Left lung (tissue), 4 donors: ENCODE measurements at regions not wholly inside any gene's neighbourhood (a gene's known extent, or its start where the extent isn't known, plus 50 kb on each side); places are given as distances from the start of the nearest gene placed in this dataset.
A peak's percentile ranks its signal among the peaks of the same experiment; 100 is the strongest.

Experiments used
- ATAC-seq: fragments of 200-7000 bp; cut with Tn5 transposase; one replicate; pipeline ENCODE4 v1.9.1; 2020; ENCODE audit warnings: moderate library complexity
- DNase-seq, 4 donors: peaks; one replicate each; pipeline ENCODE4 v3.0.0-alpha.2; 2013 to 2020
- H3K27ac ChIP-seq, 2 donors: fragments of 200-600 bp; sonication (generic) in 1 of 2; one replicate each; pipeline versions ENCODE4 v1.5.0 to v1.8.0; 2020 to 2021
- H3K27me3 ChIP-seq, 2 donors: fragments of 200-600 bp; sonication (generic) in 1 of 2; one replicate each; pipeline versions ENCODE4 v1.5.0 to v1.8.0; 2020 to 2021
- H3K36me3 ChIP-seq, 2 donors: fragments of 200-600 bp; sonication (generic) in 1 of 2; one replicate each; pipeline versions ENCODE4 v1.5.0 to v1.8.0; 2020 to 2021
- H3K4me1 ChIP-seq, 2 donors: fragments of 200-600 bp; one replicate each; pipeline ENCODE4 v1.8.0; 2021
- H3K4me3 ChIP-seq, 2 donors: fragments of 200-600 bp; sonication (generic) in 1 of 2; one replicate each; pipeline versions ENCODE4 v1.5.0 to v1.8.0; 2020 to 2021; ENCODE audit warnings: mild to moderate bottlenecking in 1 of 2
- H3K9me3 ChIP-seq, 2 donors: fragments of 200-600 bp; sonication (generic) in 1 of 2; one replicate each; pipeline versions ENCODE4 v1.5.0 to v1.8.0; 2020 to 2021
- intact Hi-C, 2 donors: fragments of 100-400 bp; cut with DNase I; formaldehyde crosslinking; loops; one replicate each; pipeline versions ENCODE4 v1.11.2 to v1.14.2; 2022
- TF ChIP-seq, protein P1 (sequence below), 2 donors: fragments of 200-600 bp; sonication (generic) in 1 of 2; IDR thresholded peaks; one replicate each; pipeline versions ENCODE4 v1.5.0 to v1.8.0; 2021; ENCODE audit warnings: antibody characterized with exemption in 2 of 2
- donor health status: DM: no; HTN: yes; CAD: no.
- donor health status: DM: no; HTN: no; CAD: no.

- no peaks in the 10 kb centered on the region for H3K4me1 ChIP-seq
- H3K4me3 ChIP-seq, result no peak overlapping the region
- no peaks in the 10 kb centered on the region for H3K27me3 ChIP-seq
- ATAC-seq (peak; percentile 27), DNase-seq (no peak)
- intact Hi-C loops, result no loop called here
- TF ChIP-seq, protein P1, sequence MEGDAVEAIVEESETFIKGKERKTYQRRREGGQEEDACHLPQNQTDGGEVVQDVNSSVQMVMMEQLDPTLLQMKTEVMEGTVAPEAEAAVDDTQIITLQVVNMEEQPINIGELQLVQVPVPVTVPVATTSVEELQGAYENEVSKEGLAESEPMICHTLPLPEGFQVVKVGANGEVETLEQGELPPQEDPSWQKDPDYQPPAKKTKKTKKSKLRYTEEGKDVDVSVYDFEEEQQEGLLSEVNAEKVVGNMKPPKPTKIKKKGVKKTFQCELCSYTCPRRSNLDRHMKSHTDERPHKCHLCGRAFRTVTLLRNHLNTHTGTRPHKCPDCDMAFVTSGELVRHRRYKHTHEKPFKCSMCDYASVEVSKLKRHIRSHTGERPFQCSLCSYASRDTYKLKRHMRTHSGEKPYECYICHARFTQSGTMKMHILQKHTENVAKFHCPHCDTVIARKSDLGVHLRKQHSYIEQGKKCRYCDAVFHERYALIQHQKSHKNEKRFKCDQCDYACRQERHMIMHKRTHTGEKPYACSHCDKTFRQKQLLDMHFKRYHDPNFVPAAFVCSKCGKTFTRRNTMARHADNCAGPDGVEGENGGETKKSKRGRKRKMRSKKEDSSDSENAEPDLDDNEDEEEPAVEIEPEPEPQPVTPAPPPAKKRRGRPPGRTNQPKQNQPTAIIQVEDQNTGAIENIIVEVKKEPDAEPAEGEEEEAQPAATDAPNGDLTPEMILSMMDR (IDR thresholded peaks at IDR 0.05), result no peak
- peaks cover 0 to 2% of the 10 kb centered on the region in 2 donors for H3K9me3 ChIP-seq
- no peaks in the 10 kb centered on the region for H3K36me3 ChIP-seq
- no peak overlapping the region for H3K27ac ChIP-seq
These were observed 947.8 kb downstream of the C4orf33 start for GRCh38 chr4:130043732-130044160.

- H3K27ac ChIP-seq, result no peak overlapping the region
- H3K36me3 ChIP-seq, result no peaks in the 10 kb centered on the region
- no peaks in the 10 kb centered on the region for H3K4me1 ChIP-seq
- DNase-seq (no peak), ATAC-seq (no peak)
- no peak overlapping the region for H3K4me3 ChIP-seq
- H3K9me3 ChIP-seq, result no peaks in the 10 kb centered on the region
- intact Hi-C loops, result no loop called here
- TF ChIP-seq, protein P1 (IDR thresholded peaks at IDR 0.05), result no peak
- no peaks in the 10 kb centered on the region for H3K27me3 ChIP-seq
These were observed 949.0 kb downstream of the C4orf33 start for GRCh38 chr4:130044788-130045531.

- Histone ChIP-seq H3K27me3 (no peaks in the 10 kb centered on the region), H3K27ac (no peak overlapping the region), H3K4me1 (no peaks in the 10 kb centered on the region), H3K4me3 (no peak overlapping the region), H3K9me3 (peaks cover 0 to 10% of the 10 kb centered on the region in 2 donors), H3K36me3 (no peaks in the 10 kb centered on the region)
- no peak for DNase-seq
- TF ChIP-seq, protein P1 (IDR thresholded peaks at IDR 0.05), result no peak
- no peak for ATAC-seq
- intact Hi-C loops, result no loop called here
These were observed 957.8 kb downstream of the C4orf33 start for GRCh38 chr4:130053723-130054122.

GRCh38 chr4:130054908-130055307 is 959.0 kb downstream of the C4orf33 start:
- intact Hi-C loops, result no loop called here
- ATAC-seq, result no peak
- TF ChIP-seq, protein P1 (IDR thresholded peaks at IDR 0.05), result no peak
- Histone ChIP-seq H3K4me1 (no peaks in the 10 kb centered on the region), H3K27ac (no peak overlapping the region), H3K4me3 (no peak overlapping the region), H3K9me3 (peaks cover 0 to 10% of the 10 kb centered on the region in 2 donors), H3K27me3 (no peaks in the 10 kb centered on the region), H3K36me3 (no peaks in the 10 kb centered on the region)
- DNase-seq, result no peak

DNA sequence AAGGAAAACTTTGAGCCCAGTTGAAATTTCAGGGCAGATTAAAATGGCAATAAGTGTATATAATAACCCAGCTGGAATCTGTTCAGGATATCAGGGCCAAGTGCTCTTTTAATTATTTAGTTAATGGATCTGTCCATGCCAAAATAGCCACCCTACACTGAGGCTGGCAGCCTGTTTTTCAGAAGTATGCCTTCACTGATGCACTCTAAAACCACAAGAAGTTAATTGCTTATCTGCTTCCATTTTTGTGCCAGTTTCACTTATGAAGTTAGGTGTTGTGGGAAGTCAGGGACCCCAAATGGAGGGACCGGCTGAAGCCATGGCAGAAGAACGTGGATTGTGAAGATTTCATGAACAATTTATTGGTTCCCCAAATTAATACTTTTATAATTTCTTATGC is 960.3 kb downstream of the C4orf33 start:
- H3K36me3 ChIP-seq, result no peaks in the 10 kb centered on the region
- TF ChIP-seq, protein P1 (IDR thresholded peaks at IDR 0.05), result no peak
- no peaks in the 10 kb centered on the region for H3K4me1 ChIP-seq
- intact Hi-C loops, result no loop called here
- no peak overlapping the region for H3K4me3 ChIP-seq
- ATAC-seq, result no peak
- H3K27me3 ChIP-seq, result no peaks in the 10 kb centered on the region
- DNase-seq, result no peak
- H3K9me3 ChIP-seq, result peaks cover 0 to 9% of the 10 kb centered on the region in 2 donors
- no peak overlapping the region for H3K27ac ChIP-seq
